ENCODE measurements at regions not wholly inside any gene's neighbourhood (a gene's known extent, or its start where the extent isn't known, plus 50 kb on each side); places are given as distances from the start of the nearest gene placed in this dataset.

GRCh38 chr5:89388872-89389271 is 505.9 kb upstream of the MEF2C start:
- TF ChIP-seq, protein P1, sequence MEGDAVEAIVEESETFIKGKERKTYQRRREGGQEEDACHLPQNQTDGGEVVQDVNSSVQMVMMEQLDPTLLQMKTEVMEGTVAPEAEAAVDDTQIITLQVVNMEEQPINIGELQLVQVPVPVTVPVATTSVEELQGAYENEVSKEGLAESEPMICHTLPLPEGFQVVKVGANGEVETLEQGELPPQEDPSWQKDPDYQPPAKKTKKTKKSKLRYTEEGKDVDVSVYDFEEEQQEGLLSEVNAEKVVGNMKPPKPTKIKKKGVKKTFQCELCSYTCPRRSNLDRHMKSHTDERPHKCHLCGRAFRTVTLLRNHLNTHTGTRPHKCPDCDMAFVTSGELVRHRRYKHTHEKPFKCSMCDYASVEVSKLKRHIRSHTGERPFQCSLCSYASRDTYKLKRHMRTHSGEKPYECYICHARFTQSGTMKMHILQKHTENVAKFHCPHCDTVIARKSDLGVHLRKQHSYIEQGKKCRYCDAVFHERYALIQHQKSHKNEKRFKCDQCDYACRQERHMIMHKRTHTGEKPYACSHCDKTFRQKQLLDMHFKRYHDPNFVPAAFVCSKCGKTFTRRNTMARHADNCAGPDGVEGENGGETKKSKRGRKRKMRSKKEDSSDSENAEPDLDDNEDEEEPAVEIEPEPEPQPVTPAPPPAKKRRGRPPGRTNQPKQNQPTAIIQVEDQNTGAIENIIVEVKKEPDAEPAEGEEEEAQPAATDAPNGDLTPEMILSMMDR (IDR thresholded peaks at IDR 0.05; ENCODE audit: insufficient read depth, low read length, poor library complexity, severe bottlenecking), result no peak
- no peak for TF ChIP-seq EZH2phosphoT487 (conservative IDR thresholded peaks at IDR 0.05; ENCODE audit: low read length)

Measured in SU-DHL-6 (cell line).